Muscle layer of colon (tissue), 2 donors: ENCODE measurements at regions not wholly inside any gene's neighbourhood (a gene's known extent, or its start where the extent isn't known, plus 50 kb on each side); places are given as distances from the start of the nearest gene placed in this dataset.

Experiments used
- H3K27ac ChIP-seq: one replicate; pipeline ENCODE4 v1.7.0; 2013; ENCODE audit warnings: low read depth, mild to moderate bottlenecking, low read length, moderate library complexity
- H3K27me3 ChIP-seq, 2 donors: one replicate each; pipeline ENCODE4 v1.7.0; 2013; ENCODE audit warnings: low read length in 2 of 2, mild to moderate bottlenecking in 2 of 2; ENCODE audit not compliant: insufficient read depth in 2 of 2, control insufficient read depth in 1 of 2
- H3K36me3 ChIP-seq: one replicate; pipeline ENCODE4 v1.7.0; 2013; ENCODE audit warnings: mild to moderate bottlenecking, low read length; ENCODE audit not compliant: insufficient read depth
- H3K4me1 ChIP-seq: one replicate; pipeline ENCODE4 v1.7.0; 2013; ENCODE audit warnings: mild to moderate bottlenecking, low read length; ENCODE audit not compliant: insufficient read depth
- H3K4me3 ChIP-seq, 2 donors: one replicate each; pipeline ENCODE4 v1.7.0; 2013; ENCODE audit warnings: low read length in 2 of 2, low read depth in 1 of 2, mild to moderate bottlenecking in 1 of 2, moderate library complexity in 1 of 2
- H3K9ac ChIP-seq: one replicate; pipeline ENCODE4 v1.7.0; 2013; ENCODE audit warnings: low read length
- H3K9me3 ChIP-seq: one replicate; pipeline ENCODE4 v1.7.0; 2013; ENCODE audit warnings: mild to moderate bottlenecking, low read length
- donor health status: abdominal sarcoma.
- donor health status: Adenocarcinoma of cecum.

- Histone ChIP-seq H3K4me1 (no peaks in the 10 kb centered on the region), H3K27ac (no peak overlapping the region), H3K27me3 (no peaks in the 10 kb centered on the region)
Measured at GRCh38 chr3:82308755-82309154, 547.3 kb upstream of the GBE1 start.

GRCh38 chr3:82306189-82306588 is 544.7 kb upstream of the GBE1 start:
- Histone ChIP-seq H3K9ac (no peak overlapping the region), H3K9me3 (no peaks in the 10 kb centered on the region), H3K4me3 (no peak overlapping the region), H3K36me3 (no peaks in the 10 kb centered on the region), H3K27me3 (no peaks in the 10 kb centered on the region), H3K4me1 (no peaks in the 10 kb centered on the region), H3K27ac (no peak overlapping the region)

More at GRCh38 chr3:82308755-82309154, 547.3 kb upstream of the GBE1 start:
- no peaks in the 10 kb centered on the region for H3K9me3 ChIP-seq
- H3K36me3 ChIP-seq, result no peaks in the 10 kb centered on the region
- H3K9ac ChIP-seq, result no peak overlapping the region
- H3K4me3 ChIP-seq, result no peak overlapping the region

GRCh38 chr3:82294609-82295008 is 533.2 kb upstream of the GBE1 start:
- no peaks in the 10 kb centered on the region for H3K4me1 ChIP-seq
- no peaks in the 10 kb centered on the region for H3K36me3 ChIP-seq
- H3K9me3 ChIP-seq, result no peaks in the 10 kb centered on the region
- no peak overlapping the region for H3K4me3 ChIP-seq
- no peak overlapping the region for H3K9ac ChIP-seq
- no peaks in the 10 kb centered on the region for H3K27me3 ChIP-seq
- H3K27ac ChIP-seq, result no peak overlapping the region

- Histone ChIP-seq H3K4me1 (no peaks in the 10 kb centered on the region), H3K27me3 (no peaks in the 10 kb centered on the region), H3K9ac (no peak overlapping the region), H3K9me3 (no peaks in the 10 kb centered on the region), H3K4me3 (no peak overlapping the region), H3K36me3 (no peaks in the 10 kb centered on the region), H3K27ac (no peak overlapping the region)
Measured at GRCh38 chr3:82293867-82294266, 532.4 kb upstream of the GBE1 start.

- Histone ChIP-seq H3K4me1 (no peaks in the 10 kb centered on the region), H3K4me3 (no peak overlapping the region), H3K27ac (no peak overlapping the region), H3K9ac (no peak overlapping the region), H3K9me3 (no peaks in the 10 kb centered on the region), H3K27me3 (no peaks in the 10 kb centered on the region), H3K36me3 (no peaks in the 10 kb centered on the region)
Measured at GRCh38 chr3:82293435-82293834, 532.0 kb upstream of the GBE1 start.

GRCh38 chr3:82287562-82287961 is 526.1 kb upstream of the GBE1 start:
- Histone ChIP-seq H3K27me3 (no peaks in the 10 kb centered on the region), H3K36me3 (no peaks in the 10 kb centered on the region), H3K4me1 (no peaks in the 10 kb centered on the region), H3K9ac (no peak overlapping the region), H3K4me3 (no peak overlapping the region), H3K27ac (no peak overlapping the region), H3K9me3 (no peaks in the 10 kb centered on the region)

- Histone ChIP-seq H3K27ac (no peak overlapping the region), H3K36me3 (no peaks in the 10 kb centered on the region), H3K4me3 (no peak overlapping the region), H3K4me1 (no peaks in the 10 kb centered on the region), H3K27me3 (no peaks in the 10 kb centered on the region), H3K9me3 (no peaks in the 10 kb centered on the region), H3K9ac (no peak overlapping the region)
Measured at GRCh38 chr3:82281205-82281604, 519.8 kb upstream of the GBE1 start.

- H3K27ac ChIP-seq, result no peak overlapping the region
- H3K4me3 ChIP-seq, result no peak overlapping the region
- H3K4me1 ChIP-seq, result no peaks in the 10 kb centered on the region
- H3K9me3 ChIP-seq, result no peaks in the 10 kb centered on the region
- H3K9ac ChIP-seq, result no peak overlapping the region
- H3K36me3 ChIP-seq, result no peaks in the 10 kb centered on the region
- no peaks in the 10 kb centered on the region for H3K27me3 ChIP-seq
Measured at GRCh38 chr3:82276992-82277391, 515.5 kb upstream of the GBE1 start.

GRCh38 chr3:82274897-82275296 is 513.5 kb upstream of the GBE1 start:
- no peaks in the 10 kb centered on the region for H3K9me3 ChIP-seq
- no peaks in the 10 kb centered on the region for H3K36me3 ChIP-seq
- H3K4me1 ChIP-seq, result no peaks in the 10 kb centered on the region
- no peak overlapping the region for H3K9ac ChIP-seq
- no peak overlapping the region for H3K27ac ChIP-seq
- H3K4me3 ChIP-seq, result no peak overlapping the region
- no peaks in the 10 kb centered on the region for H3K27me3 ChIP-seq

GRCh38 chr3:82265747-82266146 is 504.3 kb upstream of the GBE1 start:
- H3K36me3 ChIP-seq, result no peaks in the 10 kb centered on the region
- H3K27ac ChIP-seq, result no peak overlapping the region
- H3K9ac ChIP-seq, result no peak overlapping the region
- H3K9me3 ChIP-seq, result no peaks in the 10 kb centered on the region
- no peaks in the 10 kb centered on the region for H3K27me3 ChIP-seq
- no peak overlapping the region for H3K4me3 ChIP-seq
- H3K4me1 ChIP-seq, result no peaks in the 10 kb centered on the region

GRCh38 chr3:82262193-82262592 is 500.7 kb upstream of the GBE1 start:
- no peak overlapping the region for H3K4me3 ChIP-seq
- no peaks in the 10 kb centered on the region for H3K27me3 ChIP-seq
- H3K27ac ChIP-seq, result no peak overlapping the region
- no peaks in the 10 kb centered on the region for H3K36me3 ChIP-seq
- H3K4me1 ChIP-seq, result no peaks in the 10 kb centered on the region
- H3K9ac ChIP-seq, result no peak overlapping the region
- no peaks in the 10 kb centered on the region for H3K9me3 ChIP-seq

- no peaks in the 10 kb centered on the region for H3K27me3 ChIP-seq
- no peak overlapping the region for H3K27ac ChIP-seq
- H3K4me3 ChIP-seq, result no peak overlapping the region
- H3K9me3 ChIP-seq, result no peaks in the 10 kb centered on the region
- H3K36me3 ChIP-seq, result no peaks in the 10 kb centered on the region
- H3K9ac ChIP-seq, result no peak overlapping the region
- H3K4me1 ChIP-seq, result no peaks in the 10 kb centered on the region
Measured at GRCh38 chr3:82261637-82262036, 500.2 kb upstream of the GBE1 start.
